SH-SY5Y (cell line): ENCODE measurements at regions not wholly inside any gene's neighbourhood (a gene's known extent, or its start where the extent isn't known, plus 50 kb on each side); places are given as distances from the start of the nearest gene placed in this dataset.
A peak's percentile ranks its signal among the peaks of the same experiment; 100 is the strongest.

Source experiments
- GATA2 ChIP-seq: IDR thresholded peaks from 2 replicates; pipeline ENCODE4 v1.6.1; 2011; ENCODE audit warnings: mild to moderate bottlenecking, low read depth, low read length
- GATA3 ChIP-seq: IDR thresholded peaks from 2 replicates; pipeline ENCODE4 v1.6.1; 2011; ENCODE audit warnings: low read depth, mild to moderate bottlenecking, low read length, moderate library complexity

- no peak for TF ChIP-seq GATA3
- no peak for TF ChIP-seq GATA2
Observed at GRCh38 chr2:120433816-120434290, 87.9 kb downstream of the INHBB start.

- no peak for TF ChIP-seq GATA2
- TF ChIP-seq GATA3 = no peak
Observed at GRCh38 chr2:120434492-120435308, 88.8 kb downstream of the INHBB start.

GRCh38 chr2:120435671-120436459 lies 89.9 kb downstream of the INHBB start:
- TF ChIP-seq GATA2 = no peak
- TF ChIP-seq GATA3 = no peak

- TF ChIP-seq GATA3 = no peak
- no peak for TF ChIP-seq GATA2
Observed at GRCh38 chr2:120436460-120436739, 90.5 kb downstream of the INHBB start.

GRCh38 chr2:120436885-120437603 lies 91.1 kb downstream of the INHBB start:
- TF ChIP-seq GATA3 = no peak
- TF ChIP-seq GATA2 = no peak

GRCh38 chr2:120437604-120438000 lies 91.7 kb downstream of the INHBB start:
- TF ChIP-seq GATA3 (no peak), GATA2 (no peak)

GRCh38 chr2:120438301-120439066 lies 92.5 kb downstream of the INHBB start:
- TF ChIP-seq GATA3 (no peak), GATA2 (no peak)

- TF ChIP-seq GATA3 = no peak
Observed at GRCh38 chr2:120439067-120439368, 93.1 kb downstream of the INHBB start.

GRCh38 chr2:120439637-120440384 lies 93.9 kb downstream of the INHBB start:
- TF ChIP-seq GATA3 = no peak
- TF ChIP-seq GATA2 = no peak

GRCh38 chr2:120440521-120441350 lies 94.8 kb downstream of the INHBB start:
- TF ChIP-seq GATA3 = no peak
- no peak for TF ChIP-seq GATA2

GRCh38 chr2:120441351-120441700 lies 95.4 kb downstream of the INHBB start:
- no peak for TF ChIP-seq GATA2
- no peak for TF ChIP-seq GATA3

- TF ChIP-seq GATA2 (peak; percentile 87), GATA3 (no peak)
Observed at GRCh38 chr2:120441744-120442471, 96.0 kb downstream of the INHBB start.

GRCh38 chr2:120442541-120442922 lies 96.6 kb downstream of the INHBB start:
- no peak for TF ChIP-seq GATA3
- no peak for TF ChIP-seq GATA2
